HepG2 (cell line): ENCODE measurements at regions not wholly inside any gene's neighbourhood (a gene's known extent, or its start where the extent isn't known, plus 50 kb on each side); places are given as distances from the start of the nearest gene placed in this dataset.

Experiments used
- ATAC-seq: fragments of 200-7000 bp; cut with Tn5 transposase; 3 replicates; pipeline ENCODE4 v1.9.1; 2020; ENCODE audit warnings: mild to moderate bottlenecking, moderate library complexity
- BruUV-seq: library from RNA; stranded (reverse); fragments of 400-500 nt; replicated peaks from 2 replicates; lab custom pipeline; 2021; lab: Mats Ljungman, UMichigan
- CTCF ChIA-PET: fragments of 300-600 bp; formaldehyde crosslinking; extraction: SDS; loops from one replicate; lab custom pipeline; 2021; ENCODE audit warnings: low total read pairs, inconsistent platforms, low intra/inter-chr PET ratio; lab: Yijun Ruan, JAX
- POLR2A ChIA-PET: fragments of 350-600 bp; sonication (Branson Sonifier 250); formaldehyde crosslinking; loops from one replicate; lab custom pipeline; 2020; ENCODE audit warnings: antibody characterized with exemption, inconsistent platforms; lab: Yijun Ruan, JAX
- DNase-seq: peaks from one replicate; pipeline ENCODE4 v3.0.0-alpha.2; 2015; ENCODE audit warnings: low spot score
- FAIRE-seq: peaks from 3 replicates; lab custom pipeline; 2011; peaks lifted over from hg19 to GRCh38; lab: Jason Lieb, UNC
- H2AFZ ChIP-seq: one replicate; pipeline ENCODE4 v1.6.1; 2011; ENCODE audit warnings: low read length, inconsistent platforms
- H3K27ac ChIP-seq: fragments of 300-600 bp; 3 replicates; pipeline ENCODE4 v1.8.0; 2011; ENCODE audit warnings: mixed run types, mild to moderate bottlenecking, mixed read lengths, low read length, inconsistent platforms; ENCODE audit not compliant: insufficient read depth; ENCODE audit errors: extremely low read length
- H3K27me3 ChIP-seq, 2 experiments: fragments of 200-600 bp in 1 of 2; 2 replicates in 1 of 2; 3 replicates in 1 of 2; pipeline versions ENCODE4 v1.6.0 to v1.8.0; 2011; ENCODE audit warnings: low read length in 2 of 2, mild to moderate bottlenecking in 2 of 2, moderate library complexity in 2 of 2, inconsistent platforms in 1 of 2; ENCODE audit not compliant: insufficient read depth in 2 of 2, control insufficient read depth in 1 of 2
- H3K36me3 ChIP-seq, 2 experiments: fragments of 200-600 bp in 1 of 2; replicated peaks in 1 of 2; 2 replicates in 1 of 2; 3 replicates in 1 of 2; pipeline versions ENCODE4 v1.5.1 to v1.8.0; 2011; ENCODE audit warnings: low read length in 2 of 2, inconsistent platforms in 1 of 2; ENCODE audit not compliant: insufficient read depth in 2 of 2, control insufficient read depth in 1 of 2
- H3K4me1 ChIP-seq: 2 replicates; pipeline ENCODE4 v1.5.1; 2012; ENCODE audit warnings: low read length, inconsistent platforms; ENCODE audit not compliant: insufficient read depth
- H3K4me2 ChIP-seq: 2 replicates; pipeline ENCODE4 v1.6.0; 2011; ENCODE audit warnings: low read depth, low read length, inconsistent platforms
- H3K4me3 ChIP-seq, 3 experiments: fragments of 200-600 bp in 1 of 3; sonication (generic), shearing (Covaris generic) in 1 of 3; replicated peaks in 1 of 3; 2 replicates each; pipeline ENCODE4 v1.5.1; 2011 to 2016; ENCODE audit warnings: low read length in 3 of 3, inconsistent platforms in 2 of 3, low read depth in 2 of 3, mild to moderate bottlenecking in 2 of 3, control low read depth in 1 of 3, mixed read lengths in 1 of 3; ENCODE audit not compliant: insufficient read depth in 1 of 3
- H3K79me2 ChIP-seq: one replicate; pipeline ENCODE4 v1.6.1; 2011; ENCODE audit warnings: low read length, inconsistent platforms; ENCODE audit not compliant: insufficient read depth
- H3K9ac ChIP-seq: 2 replicates; pipeline ENCODE4 v1.6.0; 2011; ENCODE audit warnings: mild to moderate bottlenecking, low read depth, low read length, inconsistent platforms; ENCODE audit not compliant: insufficient read depth
- H3K9me3 ChIP-seq: 2 replicates; pipeline ENCODE4 v1.5.1; 2012; ENCODE audit warnings: mild to moderate bottlenecking, low read length
- H4K20me1 ChIP-seq: 2 replicates; pipeline ENCODE4 v1.6.0; 2011; ENCODE audit warnings: inconsistent platforms, mild to moderate bottlenecking, low read length, moderate library complexity; ENCODE audit not compliant: insufficient read depth
- CEBPB ChIP-seq: IDR thresholded peaks from 2 replicates; pipeline ENCODE4 v1.6.1; 2011; ENCODE audit warnings: low read depth, low read length, improper control_type of control experiment, borderline replicate concordance
- FOXP4 ChIP-seq: sonication (generic); formaldehyde crosslinking; IDR thresholded peaks from 2 replicates; pipeline ENCODE4 v1.4.0; 2020; ENCODE audit warnings: missing genetic modification reagents
- GPN1 ChIP-seq: sonication (generic); formaldehyde crosslinking; IDR thresholded peaks from 2 replicates; pipeline ENCODE4 v1.5.1; 2020; ENCODE audit warnings: missing genetic modification reagents, borderline replicate concordance
- HMGA1 ChIP-seq: sonication (generic); formaldehyde crosslinking; conservative IDR thresholded peaks from 2 replicates; pipeline ENCODE4 v1.4.0; 2020; ENCODE audit warnings: missing genetic modification reagents
- IRF1 ChIP-seq: sonication (generic); formaldehyde crosslinking; IDR thresholded peaks from 2 replicates; pipeline ENCODE4 v1.4.0; 2020; ENCODE audit warnings: low read depth, mild to moderate bottlenecking, missing genetic modification reagents
- MTERF4 ChIP-seq: sonication (generic); formaldehyde crosslinking; IDR thresholded peaks from 2 replicates; pipeline ENCODE4 v1.8.0; 2023; ENCODE audit warnings: mild to moderate bottlenecking, missing genetic modification reagents
- PITX1 ChIP-seq: sonication (generic); formaldehyde crosslinking; IDR thresholded peaks from 2 replicates; pipeline ENCODE4 v1.5.1; 2020; ENCODE audit warnings: mild to moderate bottlenecking, missing genetic modification reagents
- TERF1 ChIP-seq: sonication (generic); formaldehyde crosslinking; IDR thresholded peaks from 2 replicates; pipeline ENCODE4 v1.8.0; 2022; ENCODE audit warnings: mild to moderate bottlenecking, missing genetic modification reagents, moderate library complexity
- ZNF121 ChIP-seq: sonication (generic); formaldehyde crosslinking; IDR thresholded peaks from 2 replicates; pipeline ENCODE4 v1.5.0; 2020; ENCODE audit warnings: mild to moderate bottlenecking, missing genetic modification reagents
- ZNF264 ChIP-seq: sonication (generic); formaldehyde crosslinking; IDR thresholded peaks from 2 replicates; pipeline ENCODE4 v1.4.0; 2020; ENCODE audit warnings: missing genetic modification reagents
- ZNF362 ChIP-seq: sonication (generic); formaldehyde crosslinking; IDR thresholded peaks from 2 replicates; pipeline ENCODE4 v1.4.0; 2020; ENCODE audit warnings: missing genetic modification reagents, mild to moderate bottlenecking, borderline replicate concordance
- ZNF775 ChIP-seq: sonication (generic); formaldehyde crosslinking; IDR thresholded peaks from 2 replicates; pipeline ENCODE4 v1.4.0; 2020; ENCODE audit warnings: missing genetic modification reagents, mild to moderate bottlenecking, moderate library complexity, borderline replicate concordance
- WGBS: methylation state at CpG from one replicate; pipeline ENCODE4 v1.1.6; 2017; ENCODE audit warnings: low lambda C conversion rate; 5-methylcytosine and 5-hydroxymethylcytosine counted together
- in situ Hi-C: cut with HindIII; loops from 2 replicates; pipeline ENCODE4 v1.10.0; 2017; ENCODE audit warnings: low pct_unique_long_range_greater_than_20kb; ENCODE audit not compliant: extremely low pct_ligation_motif_present
- intact Hi-C: fragments of 100-400 bp; cut with micrococcal nuclease; formaldehyde crosslinking; loops from one replicate; pipeline ENCODE4 v1.10.0; 2022; ENCODE audit not compliant: unreplicated experiment

- TF ChIP-seq HMGA1 (CRISPR knock-in tag) (no peak), ZNF121 (CRISPR knock-in tag) (no peak)
Observed at GRCh38 chr3:73216310-73216709, 154.9 kb downstream of the EBLN2 start (continued).

GRCh38 chr3:73222126-73222525 lies 160.7 kb downstream of the EBLN2 start:
- H3K36me3 ChIP-seq = no peaks in the 10 kb centered on the region
- no peaks in the 10 kb centered on the region for H3K4me1 ChIP-seq
- no peaks in the 10 kb centered on the region for H4K20me1 ChIP-seq
- TF ChIP-seq ZNF775 (CRISPR knock-in tag) (no peak), FOXP4 (CRISPR knock-in tag) (no peak), GPN1 (CRISPR knock-in tag) (no peak), MTERF4 (no peak), ZNF264 (no peak), IRF1 (CRISPR knock-in tag) (no peak), CEBPB (no peak), TERF1 (CRISPR knock-in tag) (no peak), ZNF362 (CRISPR knock-in tag) (no peak), PITX1 (CRISPR knock-in tag) (no peak)
- H3K4me2 ChIP-seq = no peak overlapping the region
- H3K4me3 ChIP-seq = no peak overlapping the region
- no peak overlapping the region for H2AFZ ChIP-seq
- H3K27ac ChIP-seq = no peak overlapping the region
- H3K27me3 ChIP-seq = no peaks in the 10 kb centered on the region
- DNase-seq (no peak), ATAC-seq (no peak), FAIRE-seq (no peak)
- intact Hi-C loops = no loop called here
- CTCF ChIA-PET = no interaction called here
- BruUV-seq = no TSS peak
- H3K9me3 ChIP-seq = no peaks in the 10 kb centered on the region
- POLR2A ChIA-PET = no interaction called here
- WGBS = 5% methylated on average over 4 of the region's 4 CpGs
- no peaks in the 10 kb centered on the region for H3K79me2 ChIP-seq
- no peak overlapping the region for H3K9ac ChIP-seq
- in situ Hi-C loops = no loop called here
